Erythroblast (primary cell): ENCODE measurements at regions not wholly inside any gene's neighbourhood (a gene's known extent, or its start where the extent isn't known, plus 50 kb on each side); places are given as distances from the start of the nearest gene placed in this dataset.

Source experiments
- GATA1 ChIP-seq: IDR thresholded peaks from 2 replicates; pipeline ENCODE4 v1.6.1; 2011; ENCODE audit warnings: low read depth, mild to moderate bottlenecking, control low read depth, low read length, moderate library complexity
- POLR2A ChIP-seq: IDR thresholded peaks from 2 replicates; pipeline ENCODE4 v1.6.1; 2011; ENCODE audit warnings: mild to moderate bottlenecking, low read length

GRCh38 chr19:46919324-46919723, 58.5 kb downstream of the ARHGAP35 start:
- no peak for TF ChIP-seq POLR2A
- no peak for TF ChIP-seq GATA1
